ENCODE measurements at regions not wholly inside any gene's neighbourhood (a gene's known extent, or its start where the extent isn't known, plus 50 kb on each side); places are given as distances from the start of the nearest gene placed in this dataset.

- DNase-seq (no peak), ATAC-seq (no peak)
- no peaks in the 10 kb centered on the region for H3K36me3 ChIP-seq
- no peak for TF ChIP-seq CTCF (IDR thresholded peaks at IDR 0.05)
- H3K27me3 ChIP-seq (ENCODE audit: low read depth), result no peaks in the 10 kb centered on the region
- no peaks in the 10 kb centered on the region for H3K9me3 ChIP-seq
- intact Hi-C loops (cut with DNase I), result no loop called here
- no peak overlapping the region for H3K27ac ChIP-seq
- H3K4me1 ChIP-seq, result peaks cover 12% of the 10 kb centered on the region
- H3K4me3 ChIP-seq, result no peak overlapping the region
These were observed 289.7 kb downstream of the TRIB2 start for GRCh38 chr2:13006426-13006825.

- H3K36me3 ChIP-seq, result no peaks in the 10 kb centered on the region
- H3K4me1 ChIP-seq, result peaks cover 12% of the 10 kb centered on the region
- ATAC-seq, result peak; percentile 67 to 87
- no peak overlapping the region for H3K4me3 ChIP-seq
- no peak for DNase-seq
- intact Hi-C loops (cut with DNase I), result no loop called here
- peak; percentile 90 for TF ChIP-seq CTCF (IDR thresholded peaks at IDR 0.05)
- no peaks in the 10 kb centered on the region for H3K27me3 ChIP-seq (ENCODE audit: low read depth)
- no peak overlapping the region for H3K27ac ChIP-seq
- H3K9me3 ChIP-seq, result no peaks in the 10 kb centered on the region
These were observed 290.3 kb downstream of the TRIB2 start for GRCh38 chr2:13006829-13007717.

- no peaks in the 10 kb centered on the region for H3K36me3 ChIP-seq
- intact Hi-C loops (cut with DNase I), result no loop called here
- ATAC-seq (no peak), DNase-seq (no peak)
- no peaks in the 10 kb centered on the region for H3K27me3 ChIP-seq (ENCODE audit: low read depth)
- H3K4me3 ChIP-seq, result no peak overlapping the region
- TF ChIP-seq CTCF (IDR thresholded peaks at IDR 0.05), result no peak
- peaks cover 12% of the 10 kb centered on the region for H3K4me1 ChIP-seq
- no peaks in the 10 kb centered on the region for H3K9me3 ChIP-seq
- no peak overlapping the region for H3K27ac ChIP-seq
These were observed 292.4 kb downstream of the TRIB2 start for GRCh38 chr2:13009027-13009642.

- no peak overlapping the region for H3K27ac ChIP-seq
- H3K4me1 ChIP-seq, result peaks cover 12% of the 10 kb centered on the region
- no peak for ATAC-seq
- DNase-seq, result no peak
- no peaks in the 10 kb centered on the region for H3K9me3 ChIP-seq
- H3K4me3 ChIP-seq, result no peak overlapping the region
- H3K36me3 ChIP-seq, result no peaks in the 10 kb centered on the region
- TF ChIP-seq CTCF (IDR thresholded peaks at IDR 0.05), result no peak
- intact Hi-C loops (cut with DNase I), result no loop called here
- no peaks in the 10 kb centered on the region for H3K27me3 ChIP-seq (ENCODE audit: low read depth)
These were observed 293.5 kb downstream of the TRIB2 start for GRCh38 chr2:13010283-13010682.

GRCh38 chr2:13014783-13015182, 298.0 kb downstream of the TRIB2 start:
- Histone ChIP-seq H3K27me3 (ENCODE audit: low read depth) (no peaks in the 10 kb centered on the region), H3K27ac (no peak overlapping the region), H3K9me3 (no peaks in the 10 kb centered on the region), H3K4me1 (no peaks in the 10 kb centered on the region), H3K4me3 (no peak overlapping the region), H3K36me3 (no peaks in the 10 kb centered on the region)
- ATAC-seq, result no peak
- no peak for DNase-seq
- TF ChIP-seq CTCF (IDR thresholded peaks at IDR 0.05), result no peak
- intact Hi-C loops (cut with DNase I), result no loop called here

Measured in lower lobe of right lung (tissue), 2 donors.